Right lobe of liver (tissue), 4 donors: ENCODE measurements at regions not wholly inside any gene's neighbourhood (a gene's known extent, or its start where the extent isn't known, plus 50 kb on each side); places are given as distances from the start of the nearest gene placed in this dataset.

Experiments
- POLR2A ChIP-seq: fragments of 450-650 bp; IDR thresholded peaks from one replicate; pipeline ENCODE4 v1.6.1; 2017; ENCODE audit warnings: antibody characterized with exemption, mild to moderate bottlenecking
- TF ChIP-seq, protein P1 (sequence below), 4 donors: fragments of 200-600 bp in 3 of 4; fragments of 450-650 bp in 1 of 4; IDR thresholded peaks; one replicate each; pipeline versions ENCODE4 v1.5.1 to v1.8.0; 2016 to 2022; ENCODE audit warnings: antibody characterized with exemption in 4 of 4, mild to moderate bottlenecking in 2 of 4
- donor health status: DM: no; HTN: no; CAD: no.
- donor health status: DM: no; HTN: no; CAD: no.
- donor health status: DM: no; HTN: yes; CAD: no.

DNA sequence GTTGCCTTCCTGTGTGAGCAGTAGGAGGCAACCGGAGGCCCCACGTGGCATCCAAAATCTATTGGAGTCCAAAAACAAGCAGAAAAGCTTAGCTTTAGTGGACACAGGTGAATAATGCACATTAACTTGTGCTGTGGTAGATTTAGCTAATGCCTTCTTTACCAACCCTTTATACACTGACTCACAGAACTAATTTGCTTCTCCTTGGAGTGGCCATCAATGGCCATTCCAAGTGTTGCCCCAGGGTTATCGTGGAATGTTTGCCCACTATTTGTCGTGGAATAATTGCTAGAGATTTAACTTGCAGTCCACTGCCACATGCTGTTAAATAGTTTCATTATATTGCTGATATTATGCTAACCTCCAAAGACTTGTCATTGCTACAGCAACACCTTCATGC, 729.1 kb downstream of the STPG2 start:
- TF ChIP-seq POLR2A = no peak
- TF ChIP-seq, protein P1, sequence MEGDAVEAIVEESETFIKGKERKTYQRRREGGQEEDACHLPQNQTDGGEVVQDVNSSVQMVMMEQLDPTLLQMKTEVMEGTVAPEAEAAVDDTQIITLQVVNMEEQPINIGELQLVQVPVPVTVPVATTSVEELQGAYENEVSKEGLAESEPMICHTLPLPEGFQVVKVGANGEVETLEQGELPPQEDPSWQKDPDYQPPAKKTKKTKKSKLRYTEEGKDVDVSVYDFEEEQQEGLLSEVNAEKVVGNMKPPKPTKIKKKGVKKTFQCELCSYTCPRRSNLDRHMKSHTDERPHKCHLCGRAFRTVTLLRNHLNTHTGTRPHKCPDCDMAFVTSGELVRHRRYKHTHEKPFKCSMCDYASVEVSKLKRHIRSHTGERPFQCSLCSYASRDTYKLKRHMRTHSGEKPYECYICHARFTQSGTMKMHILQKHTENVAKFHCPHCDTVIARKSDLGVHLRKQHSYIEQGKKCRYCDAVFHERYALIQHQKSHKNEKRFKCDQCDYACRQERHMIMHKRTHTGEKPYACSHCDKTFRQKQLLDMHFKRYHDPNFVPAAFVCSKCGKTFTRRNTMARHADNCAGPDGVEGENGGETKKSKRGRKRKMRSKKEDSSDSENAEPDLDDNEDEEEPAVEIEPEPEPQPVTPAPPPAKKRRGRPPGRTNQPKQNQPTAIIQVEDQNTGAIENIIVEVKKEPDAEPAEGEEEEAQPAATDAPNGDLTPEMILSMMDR (IDR thresholded peaks at IDR 0.05) = no peak
